Coronary artery (tissue), 2 donors: ENCODE measurements at regions not wholly inside any gene's neighbourhood (a gene's known extent, or its start where the extent isn't known, plus 50 kb on each side); places are given as distances from the start of the nearest gene placed in this dataset.
"Not testable (repeated sequence)": the region's sequence is repeated elsewhere in the genome, so short reads cannot be mapped to it uniquely, and the experiment has no call there.

Experiments
- DNase-seq: peaks from one replicate; pipeline ENCODE4 v3.0.0-alpha.2; 2017; ENCODE audit warnings: low spot score
- H3K27ac ChIP-seq, 2 donors: fragments of 200-600 bp; sonication (generic); one replicate each; pipeline ENCODE4 v1.5.1; 2016 to 2019
- H3K4me3 ChIP-seq: fragments of 200-600 bp; sonication (generic); 2 replicates; pipeline ENCODE4 v1.5.1; 2016; ENCODE audit warnings: mild to moderate bottlenecking, moderate library complexity
- TF ChIP-seq, protein P1 (sequence below): fragments of 200-600 bp; sonication (generic); IDR thresholded peaks from one replicate; pipeline ENCODE4 v1.5.1; 2019; ENCODE audit warnings: antibody characterized with exemption

DNA sequence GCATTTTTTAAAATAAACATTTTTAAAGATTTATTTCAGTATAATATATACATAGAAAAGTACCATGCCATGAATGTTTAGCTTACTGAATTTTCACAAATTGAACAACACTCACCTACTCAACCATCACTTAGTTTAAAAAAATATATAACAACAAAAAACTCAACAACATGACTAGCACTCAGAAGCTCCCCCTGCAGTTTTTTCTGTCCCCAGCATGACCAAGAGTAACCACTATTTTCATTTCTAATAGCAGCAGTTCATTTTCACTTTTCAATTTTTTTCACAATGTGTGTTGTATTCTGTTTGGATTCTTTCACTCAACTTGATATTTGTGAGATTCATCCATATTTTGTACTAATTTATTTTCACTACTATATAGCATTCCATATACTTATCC lies 162.3 kb upstream of the POGK start:
- TF ChIP-seq, protein P1, sequence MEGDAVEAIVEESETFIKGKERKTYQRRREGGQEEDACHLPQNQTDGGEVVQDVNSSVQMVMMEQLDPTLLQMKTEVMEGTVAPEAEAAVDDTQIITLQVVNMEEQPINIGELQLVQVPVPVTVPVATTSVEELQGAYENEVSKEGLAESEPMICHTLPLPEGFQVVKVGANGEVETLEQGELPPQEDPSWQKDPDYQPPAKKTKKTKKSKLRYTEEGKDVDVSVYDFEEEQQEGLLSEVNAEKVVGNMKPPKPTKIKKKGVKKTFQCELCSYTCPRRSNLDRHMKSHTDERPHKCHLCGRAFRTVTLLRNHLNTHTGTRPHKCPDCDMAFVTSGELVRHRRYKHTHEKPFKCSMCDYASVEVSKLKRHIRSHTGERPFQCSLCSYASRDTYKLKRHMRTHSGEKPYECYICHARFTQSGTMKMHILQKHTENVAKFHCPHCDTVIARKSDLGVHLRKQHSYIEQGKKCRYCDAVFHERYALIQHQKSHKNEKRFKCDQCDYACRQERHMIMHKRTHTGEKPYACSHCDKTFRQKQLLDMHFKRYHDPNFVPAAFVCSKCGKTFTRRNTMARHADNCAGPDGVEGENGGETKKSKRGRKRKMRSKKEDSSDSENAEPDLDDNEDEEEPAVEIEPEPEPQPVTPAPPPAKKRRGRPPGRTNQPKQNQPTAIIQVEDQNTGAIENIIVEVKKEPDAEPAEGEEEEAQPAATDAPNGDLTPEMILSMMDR, result no peak
- H3K4me3 ChIP-seq, result no peak overlapping the region
- no peak for DNase-seq
- no peak overlapping the region for H3K27ac ChIP-seq

DNA sequence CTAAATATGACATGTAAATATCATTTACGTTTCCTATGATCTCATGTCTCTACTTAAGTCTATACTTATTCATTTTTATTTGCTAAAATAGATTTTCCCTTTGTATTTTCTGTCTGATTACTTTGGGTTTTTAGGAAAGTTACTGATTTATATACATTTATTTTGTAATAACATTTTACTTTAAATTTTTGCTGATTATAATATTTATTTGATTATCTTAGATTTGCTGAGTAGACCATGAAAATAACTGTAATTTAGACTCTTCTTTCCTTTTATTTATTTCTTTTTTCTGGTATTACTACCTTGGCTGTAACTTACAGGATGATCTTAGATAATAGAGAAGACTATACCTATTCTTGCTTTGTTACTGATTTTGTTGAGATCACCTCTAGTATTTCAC lies 159.9 kb upstream of the POGK start:
- H3K27ac ChIP-seq, result no peak overlapping the region
- TF ChIP-seq, protein P1, result no peak
- H3K4me3 ChIP-seq, result no peak overlapping the region
- DNase-seq, result no peak

DNA sequence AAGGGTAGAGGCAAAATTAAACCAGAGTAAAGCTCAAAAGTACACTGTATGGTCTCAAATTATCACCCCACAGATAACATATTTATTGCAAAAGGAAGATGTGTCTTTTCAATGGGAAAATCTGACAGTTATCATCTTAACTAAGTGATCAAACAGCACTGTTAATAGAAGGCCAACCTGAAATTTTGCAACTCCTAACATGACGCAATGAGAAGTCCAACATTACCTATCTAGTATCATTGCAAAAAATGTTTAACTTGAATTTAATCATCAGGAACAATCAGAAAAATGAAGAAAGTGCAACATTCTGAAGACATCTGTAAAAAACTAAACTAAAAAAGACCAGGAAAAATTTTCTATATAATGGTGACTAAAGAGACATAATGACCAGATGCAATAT lies 156.7 kb upstream of the POGK start:
- Histone ChIP-seq H3K27ac (no peak overlapping the region), H3K4me3 (no peak overlapping the region)
- TF ChIP-seq, protein P1, result no peak
- DNase-seq, result no peak

DNA sequence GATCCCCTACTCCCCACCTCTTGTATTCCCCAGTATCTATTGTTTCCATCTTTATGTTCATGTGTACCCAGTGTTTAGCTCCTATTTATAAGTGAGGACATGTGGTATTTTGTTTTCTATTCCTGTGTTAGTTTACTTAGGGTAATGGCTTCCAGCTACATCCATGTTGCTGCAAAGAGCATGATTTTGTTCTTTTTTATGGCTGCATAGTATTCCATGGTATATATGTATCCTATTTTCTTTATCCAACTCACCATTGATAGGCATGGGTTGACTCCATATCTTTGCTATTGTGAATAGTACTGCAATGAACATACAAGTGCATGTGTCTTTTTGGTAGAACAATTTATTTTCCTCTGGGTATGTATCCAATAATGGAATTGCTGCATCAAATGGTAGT lies 154.6 kb upstream of the POGK start:
- not testable (repeated sequence) for H3K4me3 ChIP-seq, H3K27ac ChIP-seq, DNase-seq

DNA sequence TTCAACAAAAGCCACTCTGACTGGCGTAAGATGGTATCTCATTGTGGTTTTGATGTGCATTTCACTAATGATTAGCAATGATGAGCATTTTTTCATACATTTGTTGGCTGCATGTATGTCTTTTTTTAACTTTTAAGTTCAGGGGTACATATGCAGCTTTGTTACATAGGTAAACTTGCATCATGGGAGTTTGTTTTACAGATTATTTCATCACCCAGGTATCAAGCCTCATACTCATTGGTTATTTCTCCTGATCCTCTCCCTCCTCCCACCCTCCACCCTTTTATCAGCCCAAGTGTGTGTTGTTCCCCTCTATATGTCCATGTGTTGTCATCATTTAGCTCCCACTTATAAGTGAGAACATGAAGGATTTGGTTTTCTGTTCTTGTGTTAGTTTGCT lies 154.1 kb upstream of the POGK start:
- TF ChIP-seq, protein P1, result no peak
- Histone ChIP-seq H3K4me3 (no peak overlapping the region), H3K27ac (no peak overlapping the region)
- DNase-seq, result no peak

DNA sequence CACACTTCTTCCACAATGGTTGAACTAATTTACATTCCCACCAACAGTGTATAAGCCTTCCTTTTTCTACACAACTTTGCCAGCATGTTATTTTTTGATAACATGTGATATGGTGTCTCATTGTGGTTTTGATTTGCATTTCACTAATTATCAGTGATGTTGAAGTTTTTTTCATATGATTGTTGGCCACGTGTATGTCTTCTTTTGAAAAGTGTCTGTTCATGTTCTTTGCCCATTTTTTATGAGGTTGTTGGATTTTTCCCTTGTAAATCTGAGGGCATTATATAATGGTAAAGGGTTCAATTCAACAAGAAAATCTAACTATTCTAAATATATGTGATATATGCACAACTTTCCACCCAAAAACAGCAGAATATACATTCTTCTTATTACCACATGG lies 153.4 kb upstream of the POGK start:
- not testable (repeated sequence) for DNase-seq, H3K4me3 ChIP-seq, H3K27ac ChIP-seq

DNA sequence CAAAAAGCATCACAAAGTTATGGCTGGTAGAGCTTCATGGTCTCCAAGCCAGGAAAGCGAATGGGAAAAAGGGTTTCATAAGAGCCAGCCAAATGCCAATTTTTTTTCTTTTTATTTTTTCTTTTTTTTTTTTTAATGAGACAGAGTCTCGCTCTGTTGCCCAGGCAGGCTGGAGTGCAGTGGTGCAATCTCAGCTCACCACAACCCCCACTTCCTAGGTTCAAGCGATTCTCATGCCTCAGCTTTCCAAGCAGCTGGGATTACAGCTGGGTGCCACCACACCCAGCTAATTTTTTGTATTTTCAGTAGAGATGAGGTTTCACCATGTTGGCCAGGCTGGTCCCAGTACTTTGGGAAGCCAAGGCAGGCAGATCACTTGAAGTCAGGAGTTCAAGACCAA lies 148.7 kb upstream of the POGK start:
- not testable (repeated sequence) for H3K4me3 ChIP-seq

DNA sequence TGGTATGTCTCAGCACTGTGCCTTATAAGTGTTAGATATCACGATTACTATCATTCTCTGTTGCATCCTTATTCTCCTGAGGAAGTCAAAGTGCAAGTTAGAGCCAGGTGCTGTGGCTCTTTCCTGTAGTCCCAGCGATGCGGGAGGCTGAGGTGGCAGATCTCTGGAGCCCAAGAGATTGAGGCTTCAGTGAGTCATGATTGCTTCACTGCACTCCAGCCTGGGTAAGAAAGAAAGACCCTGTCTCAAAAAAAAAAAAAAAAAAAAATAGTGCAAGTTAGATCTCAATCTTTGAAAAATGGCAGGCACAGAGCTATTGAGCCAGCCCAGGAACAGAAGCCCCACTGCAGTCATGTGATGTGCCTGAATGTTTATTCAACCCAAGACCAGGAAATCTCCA lies 147.8 kb upstream of the POGK start:
- no peak for DNase-seq
- TF ChIP-seq, protein P1, result no peak
- Histone ChIP-seq H3K27ac (no peak overlapping the region), H3K4me3 (no peak overlapping the region)

More for the DNA sequence above, 148.7 kb upstream of the POGK start:
- DNase-seq, H3K27ac ChIP-seq: not testable (repeated sequence)

DNA sequence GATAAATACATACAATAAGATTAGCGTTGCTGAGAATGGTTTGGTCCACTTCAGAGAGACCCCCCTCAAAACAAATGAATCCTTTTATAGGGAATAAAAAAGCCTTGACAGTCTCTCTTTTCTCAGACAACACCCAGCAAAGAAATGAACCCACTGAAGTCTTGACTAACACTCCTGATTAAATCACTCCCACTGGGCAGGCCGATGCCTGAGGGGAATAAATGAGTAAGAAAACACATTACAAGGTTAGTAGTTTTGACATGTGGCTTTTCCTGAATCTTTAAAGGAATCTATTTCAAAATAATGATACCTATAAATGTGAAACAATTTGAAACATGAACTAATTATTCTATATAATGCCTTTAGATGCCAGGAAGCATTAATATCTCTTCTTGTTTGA lies 146.9 kb upstream of the POGK start:
- no peak for DNase-seq
- TF ChIP-seq, protein P1, result no peak
- Histone ChIP-seq H3K27ac (no peak overlapping the region), H3K4me3 (no peak overlapping the region)
